MM.1S (cell line): ENCODE measurements at regions not wholly inside any gene's neighbourhood (a gene's known extent, or its start where the extent isn't known, plus 50 kb on each side); places are given as distances from the start of the nearest gene placed in this dataset.

ENCODE experiments used
- DNase-seq: peaks from one replicate; pipeline ENCODE4 v3.0.0-alpha.2; 2015
- H2AFZ ChIP-seq: fragments of 300-600 bp; sonication (generic); 2 replicates; pipeline ENCODE4 v1.6.0; 2016; ENCODE audit warnings: antibody characterized with exemption, low read length
- H3F3A ChIP-seq: fragments of 300-600 bp; sonication (generic); 2 replicates; pipeline ENCODE4 v1.6.1; 2016; ENCODE audit warnings: mild to moderate bottlenecking, antibody characterized with exemption, low read length, moderate library complexity, mixed read lengths; ENCODE audit not compliant: insufficient read depth
- H3K27ac ChIP-seq: fragments of 300-600 bp; sonication (generic); 2 replicates; pipeline ENCODE4 v1.5.1; 2016; ENCODE audit warnings: mild to moderate bottlenecking, low read length
- H3K27me3 ChIP-seq: fragments of 300-600 bp; sonication (generic); replicated peaks from 2 replicates; pipeline ENCODE4 v1.6.0; 2016; ENCODE audit warnings: low read length; ENCODE audit not compliant: insufficient read depth
- H3K36me3 ChIP-seq: fragments of 300-600 bp; sonication (generic); replicated peaks from 2 replicates; pipeline ENCODE4 v1.6.1; 2016; ENCODE audit warnings: mild to moderate bottlenecking, low read length, mixed read lengths; ENCODE audit not compliant: insufficient read depth
- H3K4me1 ChIP-seq: fragments of 300-600 bp; sonication (generic); 2 replicates; pipeline ENCODE4 v1.6.1; 2016; ENCODE audit warnings: low read length, mixed read lengths
- H3K4me2 ChIP-seq: fragments of 300-600 bp; sonication (generic); 2 replicates; pipeline ENCODE4 v1.6.0; 2016; ENCODE audit warnings: low read depth, low read length
- H3K4me3 ChIP-seq: fragments of 300-600 bp; sonication (generic); 2 replicates; pipeline ENCODE4 v1.5.1; 2016; ENCODE audit warnings: low read length, mixed read lengths
- H3K79me2 ChIP-seq: fragments of 300-600 bp; sonication (generic); 2 replicates; pipeline ENCODE4 v1.6.1; 2016; ENCODE audit warnings: mixed run types, low read length, mixed read lengths
- H3K9ac ChIP-seq: fragments of 300-600 bp; sonication (generic); 2 replicates; pipeline ENCODE4 v1.6.1; 2016; ENCODE audit warnings: low read length, mixed read lengths
- H3K9me2 ChIP-seq: fragments of 300-600 bp; sonication (generic); replicated peaks from 2 replicates; pipeline ENCODE4 v1.6.1; 2016; ENCODE audit warnings: mild to moderate bottlenecking, low read length, mixed read lengths; ENCODE audit not compliant: insufficient read depth
- H3K9me3 ChIP-seq: fragments of 300-600 bp; sonication (generic); replicated peaks from 2 replicates; pipeline ENCODE4 v1.6.1; 2016; ENCODE audit warnings: mild to moderate bottlenecking, low read length, mixed read lengths; ENCODE audit not compliant: insufficient read depth
- H4K20me1 ChIP-seq: fragments of 300-600 bp; sonication (generic); 2 replicates; pipeline ENCODE4 v1.6.1; 2016; ENCODE audit warnings: mild to moderate bottlenecking, low read length, moderate library complexity, mixed read lengths; ENCODE audit not compliant: insufficient read depth
- EZH2 ChIP-seq: fragments of 300-600 bp; sonication (generic); optimal IDR thresholded peaks from 2 replicates; pipeline ENCODE3; 2017; ENCODE audit warnings: low read depth, mild to moderate bottlenecking, antibody characterized with exemption, low read length, mixed read lengths
- EZH2phosphoT487 ChIP-seq: fragments of 300-600 bp; sonication (generic); IDR thresholded peaks from 2 replicates; pipeline ENCODE4 v1.6.1; 2018; ENCODE audit warnings: antibody characterized with exemption, low read length
- TF ChIP-seq, protein P1 (sequence below): fragments of 300-600 bp; sonication (generic); IDR thresholded peaks from 2 replicates; pipeline ENCODE4 v1.5.1; 2016; ENCODE audit warnings: antibody characterized with exemption, low read length, mixed read lengths

DNA sequence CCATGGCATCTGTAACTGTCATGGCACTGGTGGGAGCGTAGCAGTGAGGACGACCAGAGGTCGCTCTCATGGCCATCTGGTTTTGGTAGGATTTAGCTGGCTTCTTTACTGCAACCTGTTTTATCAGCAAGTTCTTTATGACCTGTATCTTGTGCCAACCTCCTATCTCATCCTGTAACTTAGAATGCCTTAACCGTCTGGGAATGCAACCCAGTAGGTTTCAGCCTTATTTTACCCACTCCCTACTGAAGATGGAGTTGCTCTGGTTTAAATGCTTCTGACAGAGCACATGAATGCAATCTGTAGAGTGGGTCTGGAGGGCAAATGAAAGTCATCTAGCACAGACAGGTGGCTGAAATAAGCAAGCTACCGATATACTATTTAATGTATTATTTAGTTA, 55.3 kb upstream of the OPN4 start:
- TF ChIP-seq EZH2phosphoT487 (no peak), EZH2 (no peak)
- TF ChIP-seq, protein P1, sequence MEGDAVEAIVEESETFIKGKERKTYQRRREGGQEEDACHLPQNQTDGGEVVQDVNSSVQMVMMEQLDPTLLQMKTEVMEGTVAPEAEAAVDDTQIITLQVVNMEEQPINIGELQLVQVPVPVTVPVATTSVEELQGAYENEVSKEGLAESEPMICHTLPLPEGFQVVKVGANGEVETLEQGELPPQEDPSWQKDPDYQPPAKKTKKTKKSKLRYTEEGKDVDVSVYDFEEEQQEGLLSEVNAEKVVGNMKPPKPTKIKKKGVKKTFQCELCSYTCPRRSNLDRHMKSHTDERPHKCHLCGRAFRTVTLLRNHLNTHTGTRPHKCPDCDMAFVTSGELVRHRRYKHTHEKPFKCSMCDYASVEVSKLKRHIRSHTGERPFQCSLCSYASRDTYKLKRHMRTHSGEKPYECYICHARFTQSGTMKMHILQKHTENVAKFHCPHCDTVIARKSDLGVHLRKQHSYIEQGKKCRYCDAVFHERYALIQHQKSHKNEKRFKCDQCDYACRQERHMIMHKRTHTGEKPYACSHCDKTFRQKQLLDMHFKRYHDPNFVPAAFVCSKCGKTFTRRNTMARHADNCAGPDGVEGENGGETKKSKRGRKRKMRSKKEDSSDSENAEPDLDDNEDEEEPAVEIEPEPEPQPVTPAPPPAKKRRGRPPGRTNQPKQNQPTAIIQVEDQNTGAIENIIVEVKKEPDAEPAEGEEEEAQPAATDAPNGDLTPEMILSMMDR: no peak

DNA sequence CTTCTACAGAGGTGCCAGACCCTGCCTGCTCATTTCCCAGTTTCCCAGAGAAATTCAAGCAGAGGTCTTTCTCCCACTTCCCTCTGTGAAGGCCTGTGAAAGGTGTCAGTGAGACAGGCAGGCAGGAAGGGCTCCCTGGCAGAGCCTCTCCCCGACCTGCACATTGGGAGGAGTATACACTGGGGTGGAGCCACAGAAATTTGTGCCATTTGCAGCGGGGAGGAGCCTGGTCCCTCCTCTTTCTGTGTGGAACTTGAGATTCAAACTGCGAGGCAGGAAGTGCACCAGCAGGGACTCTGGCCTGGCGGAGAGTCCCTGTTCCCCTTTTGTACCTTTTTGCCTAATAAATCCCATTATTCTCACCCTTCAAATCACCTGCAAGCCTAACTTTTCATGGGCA, 54.6 kb upstream of the OPN4 start:
- Histone ChIP-seq H3K27ac (no peak overlapping the region), H3K9ac (no peak overlapping the region), H3K4me1 (0 out of 2 replicates have a peak, but pooled peaks cover 5% of the 10 kb centered on the region), H3K27me3 (no peaks in the 10 kb centered on the region), H2AFZ (0 out of 2 replicates have a peak overlapping the region, but pooled peaks have one; percentile 39), H4K20me1 (no peaks in the 10 kb centered on the region), H3K4me3 (no peak overlapping the region), H3K9me2 (no peaks in the 10 kb centered on the region), H3K79me2 (no peaks in the 10 kb centered on the region), H3K36me3 (no peaks in the 10 kb centered on the region), H3K9me3 (no peaks in the 10 kb centered on the region), H3K4me2 (no peak overlapping the region), H3F3A (no peaks in the 10 kb centered on the region)
- TF ChIP-seq EZH2: no peak
- TF ChIP-seq, protein P1: no peak
- no peak for TF ChIP-seq EZH2phosphoT487
- peak; percentile 30 for DNase-seq

More for the DNA sequence above, 55.3 kb upstream of the OPN4 start:
- no peak for DNase-seq
- Histone ChIP-seq H3F3A (no peaks in the 10 kb centered on the region), H3K27me3 (no peaks in the 10 kb centered on the region), H3K79me2 (no peaks in the 10 kb centered on the region), H3K27ac (no peak overlapping the region), H2AFZ (no peak overlapping the region), H3K36me3 (no peaks in the 10 kb centered on the region), H3K9me3 (no peaks in the 10 kb centered on the region), H3K9me2 (no peaks in the 10 kb centered on the region), H3K9ac (no peak overlapping the region), H3K4me1 (0 out of 2 replicates have a peak, but pooled peaks cover 5% of the 10 kb centered on the region), H3K4me3 (no peak overlapping the region), H4K20me1 (no peaks in the 10 kb centered on the region), H3K4me2 (no peak overlapping the region)

DNA sequence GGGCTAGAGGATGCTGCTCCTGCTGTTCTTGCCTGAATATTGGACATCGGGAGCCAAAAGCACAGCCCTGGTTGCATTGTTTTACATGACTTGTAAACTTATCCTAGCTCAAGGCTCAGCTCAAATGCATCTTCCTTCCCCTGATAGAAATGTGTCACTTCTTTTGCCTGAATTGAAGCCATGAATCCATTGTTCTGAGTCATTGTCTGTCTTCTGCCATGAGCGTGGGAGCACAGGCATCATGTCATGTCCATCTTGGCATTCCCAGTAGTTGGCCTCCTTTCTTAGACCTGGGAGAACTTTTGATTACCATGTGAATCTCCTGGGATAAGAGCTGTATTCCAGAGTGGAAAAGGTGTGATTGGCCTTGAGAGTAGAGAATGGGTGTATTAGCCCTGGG, 54.1 kb upstream of the OPN4 start:
- Histone ChIP-seq H3K9me2 (no peaks in the 10 kb centered on the region), H3K4me1 (0 out of 2 replicates have a peak, but pooled peaks cover 5% of the 10 kb centered on the region), H3K4me3 (no peak overlapping the region), H3K36me3 (no peaks in the 10 kb centered on the region), H3K27me3 (no peaks in the 10 kb centered on the region), H3K9me3 (no peaks in the 10 kb centered on the region), H4K20me1 (no peaks in the 10 kb centered on the region), H3K4me2 (no peak overlapping the region), H3K79me2 (no peaks in the 10 kb centered on the region), H3K27ac (no peak overlapping the region), H3F3A (no peaks in the 10 kb centered on the region), H2AFZ (no peak overlapping the region), H3K9ac (no peak overlapping the region)
- TF ChIP-seq EZH2 (no peak), EZH2phosphoT487 (no peak)
- TF ChIP-seq, protein P1: no peak
- DNase-seq: no peak
